ENCODE measurements at regions not wholly inside any gene's neighbourhood (a gene's known extent, or its start where the extent isn't known, plus 50 kb on each side); places are given as distances from the start of the nearest gene placed in this dataset.

DNA sequence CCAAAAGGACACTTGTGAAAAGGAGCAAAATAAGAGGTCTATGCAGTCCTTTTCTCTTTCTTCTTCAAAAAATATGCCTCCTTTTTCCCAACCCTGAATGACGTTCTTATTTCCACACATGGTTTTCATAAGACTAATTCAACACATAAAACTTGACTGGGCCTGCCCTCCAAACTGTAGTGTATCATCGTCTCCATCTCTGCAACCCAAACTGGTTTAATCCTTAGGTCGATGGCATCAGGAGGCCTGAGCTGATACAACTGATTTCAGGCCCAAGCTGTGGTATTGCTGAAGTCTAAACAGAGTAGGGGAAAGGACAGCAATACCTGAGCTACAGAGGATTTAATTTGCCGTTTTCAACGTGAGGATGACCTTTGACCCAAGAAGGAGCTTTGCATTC lies 130.0 kb upstream of the MTNR1B start:
- TF ChIP-seq EZH2 (IDR thresholded peaks at IDR 0.05; ENCODE audit: borderline replicate concordance, low read length): no peak
- TF ChIP-seq, protein P1, sequence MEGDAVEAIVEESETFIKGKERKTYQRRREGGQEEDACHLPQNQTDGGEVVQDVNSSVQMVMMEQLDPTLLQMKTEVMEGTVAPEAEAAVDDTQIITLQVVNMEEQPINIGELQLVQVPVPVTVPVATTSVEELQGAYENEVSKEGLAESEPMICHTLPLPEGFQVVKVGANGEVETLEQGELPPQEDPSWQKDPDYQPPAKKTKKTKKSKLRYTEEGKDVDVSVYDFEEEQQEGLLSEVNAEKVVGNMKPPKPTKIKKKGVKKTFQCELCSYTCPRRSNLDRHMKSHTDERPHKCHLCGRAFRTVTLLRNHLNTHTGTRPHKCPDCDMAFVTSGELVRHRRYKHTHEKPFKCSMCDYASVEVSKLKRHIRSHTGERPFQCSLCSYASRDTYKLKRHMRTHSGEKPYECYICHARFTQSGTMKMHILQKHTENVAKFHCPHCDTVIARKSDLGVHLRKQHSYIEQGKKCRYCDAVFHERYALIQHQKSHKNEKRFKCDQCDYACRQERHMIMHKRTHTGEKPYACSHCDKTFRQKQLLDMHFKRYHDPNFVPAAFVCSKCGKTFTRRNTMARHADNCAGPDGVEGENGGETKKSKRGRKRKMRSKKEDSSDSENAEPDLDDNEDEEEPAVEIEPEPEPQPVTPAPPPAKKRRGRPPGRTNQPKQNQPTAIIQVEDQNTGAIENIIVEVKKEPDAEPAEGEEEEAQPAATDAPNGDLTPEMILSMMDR (conservative IDR thresholded peaks at IDR 0.05 in 1 of 2, IDR thresholded peaks at IDR 0.05 in 1 of 2; ENCODE audit: extremely low read depth in 1 of 2, insufficient read depth in 1 of 2, low read depth in 1 of 2, low read length in 2 of 2): no peak
